A549 (cell line): ENCODE measurements at regions not wholly inside any gene's neighbourhood (a gene's known extent, or its start where the extent isn't known, plus 50 kb on each side); places are given as distances from the start of the nearest gene placed in this dataset.

Experiments used
- CHD4 ChIP-seq: fragments of 200-600 bp; sonication (generic); IDR thresholded peaks from 2 replicates; pipeline ENCODE4 v1.6.1; 2016; ENCODE audit warnings: antibody characterized with exemption, mild to moderate bottlenecking, borderline replicate concordance
- CTCF ChIP-seq: fragments of >200 bp; sonication (Bioruptor Twin); formaldehyde crosslinking; IDR thresholded peaks from 3 replicates; pipeline ENCODE4 v1.5.1; 2016
- ELK1 ChIP-seq: fragments of 150-350 bp; IDR thresholded peaks from 2 replicates; pipeline ENCODE4 v1.6.1; 2014; ENCODE audit warnings: low read depth, mild to moderate bottlenecking, low read length
- JUNB ChIP-seq: fragments of >200 bp; sonication (Bioruptor Twin); formaldehyde crosslinking; IDR thresholded peaks from 2 replicates; pipeline ENCODE4 v1.6.1; 2016
- POLR2A ChIP-seq: IDR thresholded peaks from 2 replicates; pipeline ENCODE4 v1.6.1; 2012; ENCODE audit warnings: mild to moderate bottlenecking, low read length
- USF2 ChIP-seq: fragments of 450-650 bp; IDR thresholded peaks from 2 replicates; pipeline ENCODE4 v1.6.1; 2014; ENCODE audit warnings: antibody characterized with exemption
- ZC3H11A ChIP-seq: fragments of 450-650 bp; IDR thresholded peaks from 2 replicates; pipeline ENCODE4 v1.6.1; 2014; ENCODE audit warnings: antibody characterized with exemption, mild to moderate bottlenecking

- no peak for TF ChIP-seq JUNB
- no peak for TF ChIP-seq CTCF
- no peak for TF ChIP-seq ELK1
- TF ChIP-seq POLR2A: no peak
- TF ChIP-seq CHD4: no peak
- TF ChIP-seq ZC3H11A: no peak
- no peak for TF ChIP-seq USF2
These were observed 145.2 kb upstream of the KCNQ5 start for GRCh38 chr6:72476646-72477045.
